Gastroesophageal sphincter (tissue), 3 donors: ENCODE measurements at regions not wholly inside any gene's neighbourhood (a gene's known extent, or its start where the extent isn't known, plus 50 kb on each side); places are given as distances from the start of the nearest gene placed in this dataset.

Experiments
- CTCF ChIP-seq, 4 experiments: fragments of 200-600 bp in 2 of 4; fragments of 450-650 bp in 2 of 4; sonication (generic) in 1 of 4; IDR thresholded peaks; one replicate each; pipeline ENCODE4 v1.5.1; 2017 to 2019; ENCODE audit warnings: antibody characterized with exemption in 4 of 4, mild to moderate bottlenecking in 2 of 4, moderate library complexity in 2 of 4
- POLR2A ChIP-seq, 2 donors: fragments of 450-650 bp; IDR thresholded peaks; one replicate each; pipeline ENCODE4 v1.6.1; 2017; ENCODE audit warnings: antibody characterized with exemption in 2 of 2, mild to moderate bottlenecking in 2 of 2, moderate library complexity in 1 of 2
- POLR2AphosphoS5 ChIP-seq: sonication (generic); formaldehyde crosslinking; IDR thresholded peaks from one replicate; pipeline ENCODE4 v1.6.1; 2017; ENCODE audit warnings: antibody characterized with exemption

- TF ChIP-seq CTCF (IDR thresholded peaks at IDR 0.05) (no peak), POLR2A (IDR thresholded peaks at IDR 0.05) (no peak), POLR2AphosphoS5 (no peak)
Measured at GRCh38 chr4:27412613-27413012, 552.0 kb downstream of the STIM2 start.
